ENCODE measurements at regions not wholly inside any gene's neighbourhood (a gene's known extent, or its start where the extent isn't known, plus 50 kb on each side); places are given as distances from the start of the nearest gene placed in this dataset.

- no peaks in the 10 kb centered on the region for H3K4me1 Mint-ChIP-seq
- H3K27ac Mint-ChIP-seq = no peak overlapping the region
- no peaks in the 10 kb centered on the region for H3K36me3 Mint-ChIP-seq
- no peaks in the 10 kb centered on the region for H3K9me3 Mint-ChIP-seq
- no peak overlapping the region for H3K4me3 Mint-ChIP-seq
- ATAC-seq (peak; percentile 31), DNase-seq (ENCODE audit: low spot score in 2 of 2) (peak in 1 of 2 donors; percentile 26)
Measured at GRCh38 chr2:19819097-19820065, 82.4 kb downstream of the TTC32 start.

DNA sequence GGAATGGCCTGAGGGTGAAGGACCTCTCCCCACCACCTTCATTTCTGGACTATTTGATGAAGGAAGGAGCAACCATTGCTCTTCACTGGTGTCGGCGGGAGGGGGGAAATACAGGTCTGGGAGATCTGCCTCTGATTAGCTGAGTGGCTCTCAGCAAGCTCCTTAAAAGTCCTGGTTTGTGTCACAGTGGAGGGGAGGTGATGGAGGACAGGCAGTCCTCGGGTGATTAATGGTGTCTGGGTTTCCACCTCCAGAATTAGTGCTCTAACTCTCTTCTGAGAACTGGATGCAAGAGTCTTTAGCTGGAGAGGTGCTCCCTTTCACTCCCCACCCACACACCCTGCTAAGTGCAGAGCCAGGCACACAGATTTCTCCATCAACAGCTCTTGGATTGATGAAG lies 83.2 kb downstream of the TTC32 start:
- Mint-ChIP-seq H3K9me3 (no peaks in the 10 kb centered on the region), H3K4me1 (no peaks in the 10 kb centered on the region), H3K27ac (no peak overlapping the region), H3K4me3 (no peak overlapping the region), H3K36me3 (no peaks in the 10 kb centered on the region)
- ATAC-seq (no peak), DNase-seq (ENCODE audit: low spot score in 2 of 2) (peak in 1 of 2 donors; percentile 29)

- Mint-ChIP-seq H3K36me3 (no peaks in the 10 kb centered on the region), H3K4me1 (no peaks in the 10 kb centered on the region), H3K27ac (no peak overlapping the region), H3K4me3 (no peak overlapping the region), H3K9me3 (no peaks in the 10 kb centered on the region)
- DNase-seq (ENCODE audit: low spot score in 2 of 2) = peak in 1 of 2 donors; percentile 32
- ATAC-seq = peak; percentile 21
Measured at GRCh38 chr2:19818039-19818438, 83.7 kb downstream of the TTC32 start.

GRCh38 chr2:19815746-19816145 lies 86.0 kb downstream of the TTC32 start:
- Mint-ChIP-seq H3K36me3 (no peaks in the 10 kb centered on the region), H3K4me1 (no peaks in the 10 kb centered on the region), H3K9me3 (no peaks in the 10 kb centered on the region), H3K4me3 (no peak overlapping the region), H3K27ac (no peak overlapping the region)
- ATAC-seq (no peak), DNase-seq (ENCODE audit: low spot score in 2 of 2) (no peak)

GRCh38 chr2:19812166-19812565 lies 89.6 kb downstream of the TTC32 start:
- no peak overlapping the region for H3K27ac Mint-ChIP-seq
- H3K36me3 Mint-ChIP-seq = no peaks in the 10 kb centered on the region
- no peaks in the 10 kb centered on the region for H3K4me1 Mint-ChIP-seq
- H3K4me3 Mint-ChIP-seq = no peak overlapping the region
- ATAC-seq (no peak), DNase-seq (ENCODE audit: low spot score in 2 of 2) (peak in 1 of 2 donors; percentile 22)
- H3K9me3 Mint-ChIP-seq = no peaks in the 10 kb centered on the region

GRCh38 chr2:19811186-19811585 lies 90.6 kb downstream of the TTC32 start:
- ATAC-seq = no peak
- Mint-ChIP-seq H3K9me3 (no peaks in the 10 kb centered on the region), H3K27ac (no peak overlapping the region)

GRCh38 chr2:19810637-19811036 lies 91.1 kb downstream of the TTC32 start:
- no peak overlapping the region for H3K4me3 Mint-ChIP-seq
- no peaks in the 10 kb centered on the region for H3K9me3 Mint-ChIP-seq
- DNase-seq (ENCODE audit: low spot score in 2 of 2) (peak in 1 of 2 donors; percentile 8), ATAC-seq (no peak)
- H3K4me1 Mint-ChIP-seq = no peaks in the 10 kb centered on the region
- no peaks in the 10 kb centered on the region for H3K36me3 Mint-ChIP-seq
- H3K27ac Mint-ChIP-seq = no peak overlapping the region

More at GRCh38 chr2:19811186-19811585, 90.6 kb downstream of the TTC32 start:
- H3K36me3 Mint-ChIP-seq = no peaks in the 10 kb centered on the region
- H3K4me3 Mint-ChIP-seq = no peak overlapping the region
- H3K4me1 Mint-ChIP-seq = no peaks in the 10 kb centered on the region
- peak in 1 of 2 donors; percentile 22 for DNase-seq (ENCODE audit: low spot score in 2 of 2)

DNA sequence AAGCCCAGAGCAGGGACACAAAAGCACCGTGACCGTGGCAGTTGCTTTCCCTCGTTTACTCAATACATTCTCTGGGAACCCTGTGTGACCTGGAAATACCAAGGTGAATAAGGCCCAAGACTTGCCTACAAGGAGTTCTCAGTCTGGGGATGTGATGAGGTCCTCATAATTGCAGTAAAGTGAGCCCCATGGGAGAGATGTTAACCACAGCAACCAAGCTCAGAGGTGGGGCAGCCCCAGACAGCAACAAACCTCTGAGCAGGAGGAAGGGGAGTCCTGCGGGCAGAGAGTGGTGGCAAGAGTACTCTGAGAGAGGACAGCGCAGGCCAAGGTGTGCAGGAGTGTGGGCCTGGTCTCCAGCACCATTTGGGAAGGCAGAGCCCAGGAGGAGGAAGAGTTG lies 91.6 kb downstream of the TTC32 start:
- H3K4me1 Mint-ChIP-seq = no peaks in the 10 kb centered on the region
- H3K4me3 Mint-ChIP-seq = no peak overlapping the region
- H3K36me3 Mint-ChIP-seq = no peaks in the 10 kb centered on the region
- DNase-seq (ENCODE audit: low spot score in 2 of 2) = peak in 1 of 2 donors; percentile 33
- H3K27ac Mint-ChIP-seq = no peak overlapping the region
- H3K9me3 Mint-ChIP-seq = no peaks in the 10 kb centered on the region
- peak; percentile 14 for ATAC-seq

DNA sequence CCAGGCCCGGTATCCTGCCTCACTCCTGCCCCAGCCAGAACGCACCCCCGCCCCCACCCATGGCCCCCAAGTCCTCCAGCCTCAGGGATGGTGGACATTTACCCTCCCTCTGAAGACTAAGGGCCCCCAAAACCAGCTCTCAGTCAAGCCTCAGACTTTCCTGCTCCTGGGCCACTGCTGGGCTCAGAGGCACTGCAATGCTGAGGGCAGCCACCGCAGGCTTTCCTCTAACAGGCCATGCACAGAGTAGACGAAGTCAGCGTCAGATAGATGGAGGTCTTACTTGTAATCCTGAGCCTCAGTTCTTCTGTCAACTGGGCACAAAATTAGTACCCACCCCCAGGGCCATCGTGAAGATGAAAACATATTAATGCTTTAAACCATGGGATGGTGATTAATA lies 92.6 kb downstream of the TTC32 start:
- H3K4me3 Mint-ChIP-seq = no peak overlapping the region
- no peaks in the 10 kb centered on the region for H3K36me3 Mint-ChIP-seq
- H3K27ac Mint-ChIP-seq = no peak overlapping the region
- ATAC-seq (no peak), DNase-seq (ENCODE audit: low spot score in 2 of 2) (peak in 1 of 2 donors; percentile 18)
- H3K9me3 Mint-ChIP-seq = no peaks in the 10 kb centered on the region
- H3K4me1 Mint-ChIP-seq = no peaks in the 10 kb centered on the region

GRCh38 chr2:19807866-19808265 lies 93.9 kb downstream of the TTC32 start:
- no peaks in the 10 kb centered on the region for H3K36me3 Mint-ChIP-seq
- no peaks in the 10 kb centered on the region for H3K4me1 Mint-ChIP-seq
- ATAC-seq = no peak
- H3K9me3 Mint-ChIP-seq = no peaks in the 10 kb centered on the region
- no peak overlapping the region for H3K27ac Mint-ChIP-seq
- no peak overlapping the region for H3K4me3 Mint-ChIP-seq
- DNase-seq (ENCODE audit: low spot score in 2 of 2) = no peak

DNA sequence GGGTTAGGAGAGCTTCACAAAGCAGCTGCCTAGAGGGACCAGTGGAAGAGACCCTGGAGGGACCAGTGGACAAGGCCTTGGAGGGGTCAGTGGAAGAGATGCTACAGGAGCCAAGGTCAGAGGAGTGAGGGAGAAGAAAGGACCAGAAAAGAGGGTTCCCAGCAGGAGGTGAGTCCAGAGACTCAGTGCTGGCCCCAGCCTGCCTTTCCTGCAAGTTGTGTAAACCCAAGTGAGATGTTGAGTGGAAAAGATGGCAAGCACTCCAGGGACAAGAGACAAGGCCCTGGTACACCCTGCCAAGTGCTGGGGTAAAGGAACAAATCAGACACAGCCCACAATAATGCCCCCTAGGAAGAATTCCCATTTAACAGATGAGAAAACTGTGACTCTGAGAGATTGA lies 94.4 kb downstream of the TTC32 start:
- Mint-ChIP-seq H3K4me3 (no peak overlapping the region), H3K36me3 (no peaks in the 10 kb centered on the region), H3K4me1 (no peaks in the 10 kb centered on the region), H3K27ac (no peak overlapping the region), H3K9me3 (no peaks in the 10 kb centered on the region)
- ATAC-seq (no peak), DNase-seq (ENCODE audit: low spot score in 2 of 2) (no peak)

- no peaks in the 10 kb centered on the region for H3K9me3 Mint-ChIP-seq
- no peak for DNase-seq (ENCODE audit: low spot score in 2 of 2)
- no peaks in the 10 kb centered on the region for H3K4me1 Mint-ChIP-seq
- H3K27ac Mint-ChIP-seq = no peak overlapping the region
- no peak overlapping the region for H3K4me3 Mint-ChIP-seq
- peak; percentile 15 for ATAC-seq
- H3K36me3 Mint-ChIP-seq = no peaks in the 10 kb centered on the region
Measured at GRCh38 chr2:19806591-19806990, 95.2 kb downstream of the TTC32 start.

DNA sequence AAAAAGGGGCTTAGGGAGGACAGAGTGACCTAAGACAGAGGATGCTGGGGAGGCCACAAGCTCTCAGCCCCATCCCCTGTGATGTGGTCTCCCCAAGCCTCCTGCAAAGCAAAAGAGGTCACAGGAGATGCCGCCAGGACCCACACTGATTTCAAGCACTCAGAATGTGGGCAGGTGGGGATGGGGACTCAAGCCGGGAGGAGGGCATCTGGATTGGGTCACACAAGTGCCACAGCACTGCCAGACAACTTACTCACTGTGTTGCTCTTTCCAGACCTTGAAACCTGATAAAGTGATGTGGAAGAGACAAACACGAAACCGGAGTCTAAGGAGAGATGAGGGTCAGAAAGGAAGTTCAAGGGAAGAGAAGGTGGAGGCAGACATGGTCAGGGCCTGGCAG lies 95.7 kb downstream of the TTC32 start:
- H3K36me3 Mint-ChIP-seq = no peaks in the 10 kb centered on the region

GRCh38 chr2:19805266-19805665 lies 96.5 kb downstream of the TTC32 start:
- no peak for ATAC-seq
- DNase-seq (ENCODE audit: low spot score in 2 of 2) = no peak
- Mint-ChIP-seq H3K36me3 (no peaks in the 10 kb centered on the region), H3K9me3 (no peaks in the 10 kb centered on the region), H3K4me1 (no peaks in the 10 kb centered on the region), H3K4me3 (no peak overlapping the region), H3K27ac (no peak overlapping the region)

More for the DNA sequence above, 95.7 kb downstream of the TTC32 start:
- DNase-seq (ENCODE audit: low spot score in 2 of 2) (no peak), ATAC-seq (no peak)
- Mint-ChIP-seq H3K4me1 (no peaks in the 10 kb centered on the region), H3K4me3 (no peak overlapping the region), H3K27ac (no peak overlapping the region), H3K9me3 (no peaks in the 10 kb centered on the region)

DNA sequence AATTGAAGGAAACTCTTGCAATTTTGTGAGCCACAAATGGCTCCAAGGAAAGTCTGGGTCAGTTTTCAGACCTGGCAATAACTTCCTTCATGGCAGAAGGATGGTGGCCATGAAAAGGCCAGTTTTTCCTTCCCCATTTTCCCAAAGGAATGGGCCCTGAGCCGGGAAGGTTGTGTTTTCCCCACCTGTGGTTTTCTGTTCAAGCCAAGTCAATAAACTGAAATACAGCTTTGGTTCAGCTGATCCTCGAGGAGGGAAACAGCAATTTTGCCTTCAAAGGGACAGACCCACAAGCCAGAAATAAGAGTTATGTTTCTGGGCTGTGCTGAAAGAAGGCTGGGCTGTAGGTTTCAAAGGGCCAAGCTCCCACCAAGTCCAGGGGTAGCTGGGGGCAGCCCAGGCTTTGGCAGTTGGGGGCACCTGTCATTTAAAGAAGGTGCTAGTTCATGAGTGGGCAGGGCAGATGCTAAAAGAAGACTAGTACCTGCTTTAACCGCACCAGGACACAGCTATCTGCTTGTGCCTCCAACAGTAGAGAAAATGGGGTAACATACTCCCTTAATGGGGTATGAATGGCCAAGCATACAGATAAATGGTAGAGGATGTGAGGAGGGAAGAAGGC lies 97.0 kb downstream of the TTC32 start:
- DNase-seq (ENCODE audit: low spot score in 2 of 2) (no peak), ATAC-seq (no peak)
- Mint-ChIP-seq H3K4me3 (no peak overlapping the region), H3K36me3 (no peaks in the 10 kb centered on the region), H3K27ac (no peak overlapping the region), H3K9me3 (no peaks in the 10 kb centered on the region), H3K4me1 (no peaks in the 10 kb centered on the region)

All from stimulated activated effector memory CD8-positive, alpha-beta T cell treated with anti-CD3 and anti-CD28 coated beads, Interleukin-12 subunit alpha, Interleukin-12 subunit beta, amount 100 ng/mL, for 72 hours (primary cell).